Sigmoid colon (tissue), 6 donors: ENCODE measurements at regions not wholly inside any gene's neighbourhood (a gene's known extent, or its start where the extent isn't known, plus 50 kb on each side); places are given as distances from the start of the nearest gene placed in this dataset.

ENCODE experiments used
- DNase-seq: peaks from one replicate; pipeline ENCODE4 v3.0.0-alpha.2; 2019
- H3K27ac ChIP-seq, 4 donors: fragments of 200-600 bp; sonication (generic); one replicate each; pipeline ENCODE4 v1.5.1; 2016 to 2019; ENCODE audit warnings: mild to moderate bottlenecking in 1 of 4
- H3K27me3 ChIP-seq, 3 donors: fragments of 200-600 bp; sonication (generic); one replicate each; pipeline ENCODE4 v1.5.1; 2019; ENCODE audit warnings: mild to moderate bottlenecking in 1 of 3
- H3K36me3 ChIP-seq, 4 donors: fragments of 200-600 bp; sonication (generic); one replicate each; pipeline ENCODE4 v1.5.1; 2016 to 2019
- H3K4me1 ChIP-seq, 4 donors: fragments of 200-600 bp; sonication (generic); one replicate each; pipeline ENCODE4 v1.5.1; 2017 to 2019
- H3K4me3 ChIP-seq, 4 donors: fragments of 200-600 bp; sonication (generic); one replicate each; pipeline ENCODE4 v1.5.1; 2017 to 2019; ENCODE audit warnings: mild to moderate bottlenecking in 2 of 4, moderate library complexity in 1 of 4
- H3K9me3 ChIP-seq, 4 donors: fragments of 200-600 bp in 3 of 4; sonication (generic) in 3 of 4; one replicate each; pipeline versions ENCODE4 v1.5.1 to v1.6.1; 2013 to 2019
- EP300 ChIP-seq, 4 donors: sonication (generic); formaldehyde crosslinking; IDR thresholded peaks; one replicate each; pipeline ENCODE4 v1.6.1; 2017; ENCODE audit warnings: antibody characterized with exemption in 4 of 4
- POLR2A ChIP-seq, 2 donors: fragments of 450-650 bp; IDR thresholded peaks; one replicate each; pipeline ENCODE4 v1.6.1; 2016; ENCODE audit warnings: antibody characterized with exemption in 2 of 2, mild to moderate bottlenecking in 2 of 2, moderate library complexity in 2 of 2
- POLR2AphosphoS5 ChIP-seq, 4 donors: sonication (generic); formaldehyde crosslinking; IDR thresholded peaks; one replicate each; pipeline ENCODE4 v1.6.1; 2017; ENCODE audit warnings: antibody characterized with exemption in 4 of 4
- WGBS, 2 donors: extraction: QIAGEN DNeasy Blood & Tissue Kit; methylation state at CpG; one replicate each; pipeline ENCODE4 v1.1.7; 2013; 5-methylcytosine and 5-hydroxymethylcytosine counted together
- intact Hi-C: fragments of 100-400 bp; cut with DNase I; formaldehyde crosslinking; loops from one replicate; pipeline ENCODE4 v1.15.1; 2023
- TF ChIP-seq, protein P1 (sequence below), 4 experiments: fragments of 450-650 bp in 3 of 4; fragments of 200-600 bp in 1 of 4; IDR thresholded peaks; one replicate each; pipeline ENCODE4 v1.5.1; 2016 to 2019; ENCODE audit warnings: antibody characterized with exemption in 4 of 4, mild to moderate bottlenecking in 3 of 4, moderate library complexity in 2 of 4
- donor health status: healthy with polysubstance abuse.
- donor health status: healthy.

DNA sequence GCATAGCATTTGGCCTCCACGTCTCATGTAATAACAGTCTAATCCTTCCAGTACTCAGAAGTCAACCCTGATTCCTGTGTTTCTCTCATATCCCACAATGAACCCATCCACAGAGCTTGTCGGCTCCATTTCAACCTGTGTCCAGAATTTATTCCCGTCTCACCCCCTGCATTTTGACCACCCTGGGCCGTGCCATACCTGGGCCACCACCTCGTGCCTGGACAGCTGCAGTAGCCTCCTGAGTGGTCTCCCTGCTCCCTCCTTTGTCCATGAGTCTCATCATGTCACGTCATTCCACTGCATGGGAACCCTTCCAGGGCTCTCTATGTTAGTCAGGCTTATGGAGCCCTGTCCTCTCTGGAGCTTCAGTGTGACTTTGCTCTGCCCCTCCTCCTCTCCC is 670.6 kb downstream of the PTPRU start:
- H3K27me3 ChIP-seq: peaks cover 0 to 20% (median 3%) of the 10 kb centered on the region in 3 donors
- intact Hi-C loops: no loop called here

DNA sequence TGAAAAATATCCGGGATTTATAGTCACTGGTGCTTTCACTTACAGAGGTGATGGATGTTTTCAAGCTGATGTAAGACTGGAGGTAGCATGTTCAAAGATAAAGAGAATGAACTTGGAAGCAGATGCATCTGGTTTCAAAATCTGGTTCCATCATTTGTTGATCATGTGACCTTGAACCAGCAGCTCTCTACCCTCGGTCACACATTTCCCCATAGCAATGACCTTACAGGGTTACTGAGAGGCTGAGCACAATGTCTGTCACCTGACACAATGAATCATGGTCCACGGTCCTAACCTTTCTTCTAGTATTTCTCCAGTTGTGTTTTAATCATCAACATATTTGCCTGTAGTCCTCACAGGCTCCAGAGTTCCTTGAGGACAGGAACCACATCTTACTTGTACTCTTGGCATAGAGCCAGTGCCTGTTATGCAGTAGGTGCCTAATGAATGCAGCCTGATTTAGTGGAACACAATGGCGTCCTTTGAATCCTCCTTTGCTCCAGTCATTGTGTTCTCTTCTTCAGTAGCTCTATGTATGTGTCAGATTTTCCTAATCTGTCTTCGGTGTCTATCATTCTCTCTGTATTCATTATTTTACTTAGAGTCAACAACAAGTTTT is 667.3 kb downstream of the PTPRU start:
- Histone ChIP-seq H3K4me1 (peaks cover 0 to 14% (median 9%) of the 10 kb centered on the region in 4 donors), H3K27me3 (peaks cover 0 to 26% (median 3%) of the 10 kb centered on the region in 3 donors), H3K4me3 (no peak overlapping the region), H3K36me3 (no peaks in the 10 kb centered on the region), H3K9me3 (no peaks in the 10 kb centered on the region), H3K27ac (no peak overlapping the region)
- TF ChIP-seq, protein P1, sequence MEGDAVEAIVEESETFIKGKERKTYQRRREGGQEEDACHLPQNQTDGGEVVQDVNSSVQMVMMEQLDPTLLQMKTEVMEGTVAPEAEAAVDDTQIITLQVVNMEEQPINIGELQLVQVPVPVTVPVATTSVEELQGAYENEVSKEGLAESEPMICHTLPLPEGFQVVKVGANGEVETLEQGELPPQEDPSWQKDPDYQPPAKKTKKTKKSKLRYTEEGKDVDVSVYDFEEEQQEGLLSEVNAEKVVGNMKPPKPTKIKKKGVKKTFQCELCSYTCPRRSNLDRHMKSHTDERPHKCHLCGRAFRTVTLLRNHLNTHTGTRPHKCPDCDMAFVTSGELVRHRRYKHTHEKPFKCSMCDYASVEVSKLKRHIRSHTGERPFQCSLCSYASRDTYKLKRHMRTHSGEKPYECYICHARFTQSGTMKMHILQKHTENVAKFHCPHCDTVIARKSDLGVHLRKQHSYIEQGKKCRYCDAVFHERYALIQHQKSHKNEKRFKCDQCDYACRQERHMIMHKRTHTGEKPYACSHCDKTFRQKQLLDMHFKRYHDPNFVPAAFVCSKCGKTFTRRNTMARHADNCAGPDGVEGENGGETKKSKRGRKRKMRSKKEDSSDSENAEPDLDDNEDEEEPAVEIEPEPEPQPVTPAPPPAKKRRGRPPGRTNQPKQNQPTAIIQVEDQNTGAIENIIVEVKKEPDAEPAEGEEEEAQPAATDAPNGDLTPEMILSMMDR (IDR thresholded peaks at IDR 0.05): no peak
- no peak for TF ChIP-seq EP300 (IDR thresholded peaks at IDR 0.05)
- TF ChIP-seq POLR2A (IDR thresholded peaks at IDR 0.05): no peak
- TF ChIP-seq POLR2AphosphoS5 (IDR thresholded peaks at IDR 0.05): no peak
- intact Hi-C loops: no loop called here
- WGBS, 2 donors: 66 to 82% methylated on average over 5 of the region's 5 CpGs
- DNase-seq: no peak

More for the DNA sequence above, 670.6 kb downstream of the PTPRU start:
- whole genome bisulfite sequencing, 2 donors: 74 to 83% methylated on average over 6 of the region's 6 CpGs
- TF ChIP-seq, protein P1 (IDR thresholded peaks at IDR 0.05): no peak
- TF ChIP-seq POLR2AphosphoS5 (IDR thresholded peaks at IDR 0.05) (no peak), POLR2A (IDR thresholded peaks at IDR 0.05) (no peak), EP300 (IDR thresholded peaks at IDR 0.05) (no peak)
- Histone ChIP-seq H3K36me3 (no peaks in the 10 kb centered on the region), H3K27ac (no peak overlapping the region), H3K4me1 (peaks cover 0 to 1% (median under 1%) of the 10 kb centered on the region in 4 donors), H3K9me3 (no peaks in the 10 kb centered on the region), H3K4me3 (no peak overlapping the region)
- DNase-seq: no peak

DNA sequence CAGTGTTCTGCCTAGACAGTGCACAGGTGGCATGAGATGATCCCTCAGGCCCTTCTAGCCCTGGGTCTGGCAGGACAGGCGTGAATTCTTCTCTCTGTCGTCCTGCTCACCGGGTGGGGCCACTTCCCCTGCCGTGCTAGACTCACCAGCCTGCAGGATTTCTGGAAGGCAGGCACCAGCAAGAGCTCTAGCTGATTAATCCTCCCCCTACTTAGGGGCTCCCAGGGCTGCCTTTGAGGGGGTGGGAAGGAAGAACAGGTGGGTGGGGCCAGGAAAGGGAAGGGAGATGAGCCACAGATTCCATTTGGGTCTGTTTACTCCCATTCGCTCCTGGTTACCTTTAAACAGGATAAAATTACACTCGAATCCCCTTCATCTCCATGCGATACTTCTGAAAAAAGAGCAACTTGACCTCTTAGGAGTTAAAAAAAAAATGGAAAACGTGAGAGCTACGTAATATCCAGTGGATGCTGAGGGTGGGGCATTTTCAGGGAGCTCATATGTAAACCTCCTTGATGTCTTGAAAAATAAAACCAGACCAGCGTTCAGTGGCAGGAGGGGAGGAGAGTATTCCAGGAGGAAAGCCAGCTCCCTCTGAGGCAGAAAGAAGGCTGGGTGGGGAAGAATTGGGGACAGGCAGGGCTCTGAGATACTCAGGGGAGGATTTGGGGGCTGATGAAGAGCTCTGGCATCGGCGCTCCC is 665.5 kb downstream of the PTPRU start:
- 20 to 36% methylated on average over 12 of the region's 12 CpGs for WGBS, 2 donors
- Histone ChIP-seq H3K27ac (no peak overlapping the region), H3K4me1 (peaks cover 0 to 14% (median 9%) of the 10 kb centered on the region in 4 donors), H3K9me3 (no peaks in the 10 kb centered on the region), H3K4me3 (no peak overlapping the region), H3K27me3 (peaks cover 0 to 30% (median 3%) of the 10 kb centered on the region in 3 donors), H3K36me3 (no peaks in the 10 kb centered on the region)
- intact Hi-C loops: no loop called here
- no peak for DNase-seq
- TF ChIP-seq POLR2A (IDR thresholded peaks at IDR 0.05) (no peak), POLR2AphosphoS5 (IDR thresholded peaks at IDR 0.05) (no peak), EP300 (IDR thresholded peaks at IDR 0.05) (no peak)
- TF ChIP-seq, protein P1 (IDR thresholded peaks at IDR 0.05): no peak

DNA sequence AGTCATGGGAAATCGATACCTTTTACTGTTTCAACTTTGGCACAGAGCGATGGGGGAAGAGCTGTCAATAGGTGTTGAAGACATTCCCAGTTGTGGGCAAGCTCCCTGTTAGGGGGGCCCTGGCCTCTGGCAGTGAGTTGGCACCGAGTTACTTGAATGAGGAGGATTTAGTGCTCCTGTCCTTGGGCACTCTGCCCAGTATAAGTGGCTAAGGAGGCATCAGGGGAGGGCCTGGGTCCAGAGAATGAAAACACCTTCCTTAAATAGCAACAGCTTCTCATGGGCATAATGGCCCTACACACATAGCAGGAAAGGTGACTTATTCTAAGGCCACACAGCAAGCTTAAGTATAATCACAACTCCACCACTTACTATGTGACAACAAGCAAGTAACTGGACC is 664.4 kb downstream of the PTPRU start:
- Histone ChIP-seq H3K27ac (no peak overlapping the region), H3K27me3 (peaks cover 0 to 37% (median under 1%) of the 10 kb centered on the region in 3 donors), H3K36me3 (no peaks in the 10 kb centered on the region), H3K4me3 (no peak overlapping the region), H3K9me3 (no peaks in the 10 kb centered on the region), H3K4me1 (peaks cover 0 to 14% (median 9%) of the 10 kb centered on the region in 4 donors)
- WGBS, 2 donors: 62 to 75% methylated on average over 3 of the region's 3 CpGs
- intact Hi-C loops: no loop called here
- TF ChIP-seq, protein P1 (IDR thresholded peaks at IDR 0.05): no peak
- no peak for TF ChIP-seq POLR2AphosphoS5 (IDR thresholded peaks at IDR 0.05)
- TF ChIP-seq POLR2A (IDR thresholded peaks at IDR 0.05): no peak
- TF ChIP-seq EP300 (IDR thresholded peaks at IDR 0.05): no peak
- no peak for DNase-seq
